ENCODE measurements at regions not wholly inside any gene's neighbourhood (a gene's known extent, or its start where the extent isn't known, plus 50 kb on each side); places are given as distances from the start of the nearest gene placed in this dataset.

- DNase-seq, result no peak
These were observed 123.9 kb downstream of the BCOR start for GRCh38 chrX:39973810-39974209.

- no peak for DNase-seq
These were observed 123.5 kb downstream of the BCOR start for GRCh38 chrX:39974270-39974669.

- DNase-seq, result no peak
These were observed 122.4 kb downstream of the BCOR start for GRCh38 chrX:39975101-39975925.

- no peak for DNase-seq
These were observed 115.8 kb downstream of the BCOR start for GRCh38 chrX:39981946-39982345.

- no peak for DNase-seq
These were observed 114.8 kb downstream of the BCOR start for GRCh38 chrX:39982948-39983347.

GRCh38 chrX:39983715-39984114, 114.0 kb downstream of the BCOR start:
- no peak for DNase-seq

GRCh38 chrX:39984191-39984956, 113.4 kb downstream of the BCOR start:
- DNase-seq, result no peak

GRCh38 chrX:39985071-39985470, 112.7 kb downstream of the BCOR start:
- no peak for DNase-seq

- no peak for DNase-seq
These were observed 112.2 kb downstream of the BCOR start for GRCh38 chrX:39985551-39985950.

- DNase-seq, result no peak
These were observed 109.3 kb downstream of the BCOR start for GRCh38 chrX:39988496-39988895.

- DNase-seq, result no peak
These were observed 107.4 kb downstream of the BCOR start for GRCh38 chrX:39990388-39990787.

GRCh38 chrX:39992300-39992699, 105.5 kb downstream of the BCOR start:
- no peak for DNase-seq

- no peak for DNase-seq
These were observed 102.3 kb downstream of the BCOR start for GRCh38 chrX:39995457-39995856.

- DNase-seq, result no peak
These were observed 101.2 kb downstream of the BCOR start for GRCh38 chrX:39996536-39996935.

GRCh38 chrX:39998636-39999406, 98.9 kb downstream of the BCOR start:
- DNase-seq, result no peak

Measured in AML-193 (cell line).